ENCODE measurements at regions not wholly inside any gene's neighbourhood (a gene's known extent, or its start where the extent isn't known, plus 50 kb on each side); places are given as distances from the start of the nearest gene placed in this dataset.
"Not testable (repeated sequence)": the region's sequence is repeated elsewhere in the genome, so short reads cannot be mapped to it uniquely, and the experiment has no call there.

GRCh38 chr14:56046546-56046945, 71.7 kb upstream of the PELI2 start:
- no peak for DNase-seq (ENCODE audit: low spot score)

GRCh38 chr14:56046996-56047395, 71.2 kb upstream of the PELI2 start:
- no peak for DNase-seq (ENCODE audit: low spot score)

GRCh38 chr14:56049536-56049935, 68.7 kb upstream of the PELI2 start:
- no peak for DNase-seq (ENCODE audit: low spot score)

- no peak for DNase-seq (ENCODE audit: low spot score)
These were observed 62.7 kb upstream of the PELI2 start for GRCh38 chr14:56055511-56055910.

GRCh38 chr14:56056031-56056430, 62.2 kb upstream of the PELI2 start:
- no peak for DNase-seq (ENCODE audit: low spot score)

- no peak for DNase-seq (ENCODE audit: low spot score)
These were observed 61.0 kb upstream of the PELI2 start for GRCh38 chr14:56057071-56057741.

GRCh38 chr14:56057767-56058166, 60.4 kb upstream of the PELI2 start:
- no peak for DNase-seq (ENCODE audit: low spot score)

- no peak for DNase-seq (ENCODE audit: low spot score)
These were observed 59.2 kb upstream of the PELI2 start for GRCh38 chr14:56059054-56059453.

GRCh38 chr14:56061051-56061450, 57.2 kb upstream of the PELI2 start:
- DNase-seq (ENCODE audit: low spot score) = no peak

- no peak for DNase-seq (ENCODE audit: low spot score)
These were observed 55.1 kb upstream of the PELI2 start for GRCh38 chr14:56063131-56063530.

- DNase-seq (ENCODE audit: low spot score) = no peak
These were observed 53.7 kb upstream of the PELI2 start for GRCh38 chr14:56064513-56064912.

GRCh38 chr14:56065199-56065598, 53.0 kb upstream of the PELI2 start:
- not testable (repeated sequence) for DNase-seq (ENCODE audit: low spot score)

- no peak for DNase-seq (ENCODE audit: low spot score)
These were observed 52.5 kb upstream of the PELI2 start for GRCh38 chr14:56065621-56066290.

Data from CD4-positive, alpha-beta T cell treated with Interleukin-15 for 4 hours (primary cell).